ENCODE measurements at regions not wholly inside any gene's neighbourhood (a gene's known extent, or its start where the extent isn't known, plus 50 kb on each side); places are given as distances from the start of the nearest gene placed in this dataset.

DNA sequence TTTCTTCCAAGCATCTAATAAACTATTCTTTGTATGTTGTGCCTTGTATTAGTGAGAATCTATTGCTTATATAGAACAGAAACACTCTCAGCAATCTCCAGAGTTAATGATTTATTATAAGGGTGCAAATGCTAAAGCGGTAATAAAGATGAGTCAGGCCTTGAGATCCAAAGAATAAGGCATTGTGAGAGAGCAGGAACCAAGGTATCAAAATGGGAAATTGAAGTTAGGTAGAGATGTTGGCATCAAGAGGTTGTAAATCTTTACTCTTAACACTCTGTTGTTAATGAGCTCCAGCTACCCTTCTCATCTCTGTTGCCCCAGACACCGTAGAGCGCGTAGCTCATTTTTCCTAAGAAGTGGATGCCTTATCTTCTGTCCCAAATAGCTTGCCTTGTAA, 375.2 kb downstream of the ARL4A start:
- TF ChIP-seq, protein P1, sequence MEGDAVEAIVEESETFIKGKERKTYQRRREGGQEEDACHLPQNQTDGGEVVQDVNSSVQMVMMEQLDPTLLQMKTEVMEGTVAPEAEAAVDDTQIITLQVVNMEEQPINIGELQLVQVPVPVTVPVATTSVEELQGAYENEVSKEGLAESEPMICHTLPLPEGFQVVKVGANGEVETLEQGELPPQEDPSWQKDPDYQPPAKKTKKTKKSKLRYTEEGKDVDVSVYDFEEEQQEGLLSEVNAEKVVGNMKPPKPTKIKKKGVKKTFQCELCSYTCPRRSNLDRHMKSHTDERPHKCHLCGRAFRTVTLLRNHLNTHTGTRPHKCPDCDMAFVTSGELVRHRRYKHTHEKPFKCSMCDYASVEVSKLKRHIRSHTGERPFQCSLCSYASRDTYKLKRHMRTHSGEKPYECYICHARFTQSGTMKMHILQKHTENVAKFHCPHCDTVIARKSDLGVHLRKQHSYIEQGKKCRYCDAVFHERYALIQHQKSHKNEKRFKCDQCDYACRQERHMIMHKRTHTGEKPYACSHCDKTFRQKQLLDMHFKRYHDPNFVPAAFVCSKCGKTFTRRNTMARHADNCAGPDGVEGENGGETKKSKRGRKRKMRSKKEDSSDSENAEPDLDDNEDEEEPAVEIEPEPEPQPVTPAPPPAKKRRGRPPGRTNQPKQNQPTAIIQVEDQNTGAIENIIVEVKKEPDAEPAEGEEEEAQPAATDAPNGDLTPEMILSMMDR (IDR thresholded peaks at IDR 0.05) = no peak
- Mint-ChIP-seq H3K9me3 (ENCODE audit: insufficient read depth) (peaks cover 4% of the 10 kb centered on the region), H3K27ac (no peak overlapping the region), H3K27me3 (peaks cover 5% of the 10 kb centered on the region), H3K4me1 (peaks cover 14% of the 10 kb centered on the region), H3K4me3 (no peak overlapping the region)
- ATAC-seq (ENCODE audit: low read depth) (no peak), DNase-seq (no peak)
- no peak overlapping the region for H3K9ac ChIP-seq (ENCODE audit: low read length)
- H3K27me3 ChIP-seq (replicated peaks in 1 of 4; ENCODE audit: control extremely low read depth in 1 of 4, control insufficient read depth in 3 of 4, insufficient read depth in 4 of 4, low read length in 3 of 4) = no peaks in the 10 kb centered on the region
- no peaks in the 10 kb centered on the region for H3K79me2 ChIP-seq (ENCODE audit: control insufficient read depth, insufficient read depth, low read length)
- no peak overlapping the region for H2AFZ ChIP-seq (ENCODE audit: insufficient read depth, low read depth, low read length, poor library complexity, severe bottlenecking)
- no peak overlapping the region for H3K27ac ChIP-seq (ENCODE audit: low read length in 2 of 2)
- peaks cover 0 to 5% (median 0%) of the 10 kb centered on the region in 3 donors for H3K9me3 ChIP-seq (ENCODE audit: control extremely low read depth in 1 of 3, control insufficient read depth in 2 of 3, insufficient read depth in 1 of 3, low read length in 2 of 3)
- peaks cover 10 to 15% of the 10 kb centered on the region in 2 donors for H3K4me1 ChIP-seq (ENCODE audit: control insufficient read depth in 2 of 2, insufficient read depth in 2 of 2, low read length in 2 of 2)
- H3K4me3 ChIP-seq (ENCODE audit: control extremely low read depth in 1 of 5, extremely low read depth in 1 of 5, insufficient read depth in 1 of 5, low read depth in 2 of 5, low read length in 4 of 5) = no peak overlapping the region
- POLR2A ChIA-PET = no interaction called here
- intact Hi-C loops (cut with micrococcal nuclease) = no loop called here
- CTCF ChIA-PET = no interaction called here
- 96% methylated on average over 3 of the region's 4 CpGs for WGBS (ENCODE audit: insufficient coverage)
- no peak overlapping the region for H3K4me2 ChIP-seq (replicated peaks; ENCODE audit: low read depth, low read length, poor library complexity, severe bottlenecking)
- H4K20me1 ChIP-seq (ENCODE audit: control insufficient read depth, insufficient read depth, low read length, poor library complexity, severe bottlenecking) = no peaks in the 10 kb centered on the region
- H3K36me3 ChIP-seq (replicated peaks in 1 of 2; ENCODE audit: control extremely low read depth in 1 of 2, control insufficient read depth in 1 of 2, extremely low read depth in 1 of 2, insufficient read depth in 2 of 2, low read length in 1 of 2) = no peaks in the 10 kb centered on the region

DNA sequence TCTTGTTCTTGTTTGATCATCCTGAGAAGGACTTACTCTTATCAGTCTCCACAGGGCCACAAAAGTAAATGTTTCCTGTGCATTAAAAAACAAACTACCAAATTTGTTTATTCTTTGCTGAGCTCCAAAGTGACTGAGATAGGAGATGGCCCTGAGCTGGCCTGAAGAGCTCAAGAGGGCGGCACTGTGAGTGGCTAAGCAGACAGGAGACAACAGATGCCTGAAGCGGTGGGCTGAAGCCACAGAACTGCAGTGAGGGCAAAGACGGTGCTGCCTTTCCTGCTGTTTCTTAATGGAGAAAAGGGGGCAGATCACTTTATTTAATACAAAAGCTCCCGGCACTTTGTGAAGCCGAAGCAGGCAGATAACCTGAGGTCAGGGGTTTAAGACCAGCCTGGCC, 379.6 kb downstream of the ARL4A start:
- no peak overlapping the region for H2AFZ ChIP-seq (ENCODE audit: insufficient read depth, low read depth, low read length, poor library complexity, severe bottlenecking)
- no peaks in the 10 kb centered on the region for H3K36me3 ChIP-seq (replicated peaks in 1 of 2; ENCODE audit: control extremely low read depth in 1 of 2, control insufficient read depth in 1 of 2, extremely low read depth in 1 of 2, insufficient read depth in 2 of 2, low read length in 1 of 2)
- ATAC-seq (ENCODE audit: low read depth) (no peak), DNase-seq (no peak)
- POLR2A ChIA-PET = no interaction called here
- no peak overlapping the region for H3K9ac ChIP-seq (ENCODE audit: low read length)
- no peaks in the 10 kb centered on the region for H3K27me3 ChIP-seq (replicated peaks in 1 of 4; ENCODE audit: control extremely low read depth in 1 of 4, control insufficient read depth in 3 of 4, insufficient read depth in 4 of 4, low read length in 3 of 4)
- H3K27me3 Mint-ChIP-seq = peaks cover 6% of the 10 kb centered on the region
- no peaks in the 10 kb centered on the region for H3K79me2 ChIP-seq (ENCODE audit: control insufficient read depth, insufficient read depth, low read length)
- H3K9me3 ChIP-seq (ENCODE audit: control extremely low read depth in 1 of 3, control insufficient read depth in 2 of 3, insufficient read depth in 1 of 3, low read length in 2 of 3) = no peaks in the 10 kb centered on the region
- H4K20me1 ChIP-seq (ENCODE audit: control insufficient read depth, insufficient read depth, low read length, poor library complexity, severe bottlenecking) = no peaks in the 10 kb centered on the region
- no peaks in the 10 kb centered on the region for H3K9me3 Mint-ChIP-seq (ENCODE audit: insufficient read depth)
- H3K27ac Mint-ChIP-seq = no peak overlapping the region
- H3K4me3 ChIP-seq (ENCODE audit: control extremely low read depth in 1 of 5, extremely low read depth in 1 of 5, insufficient read depth in 1 of 5, low read depth in 2 of 5, low read length in 4 of 5) = no peak overlapping the region
- H3K4me2 ChIP-seq (replicated peaks; ENCODE audit: low read depth, low read length, poor library complexity, severe bottlenecking) = no peak overlapping the region
- TF ChIP-seq, protein P1 (IDR thresholded peaks at IDR 0.05) = no peak
- TF ChIP-seq EZH2 (IDR thresholded peaks at IDR 0.05; ENCODE audit: borderline replicate concordance, insufficient read depth, low read depth, low read length, poor library complexity, severe bottlenecking) = no peak
- no peak overlapping the region for H3K27ac ChIP-seq (ENCODE audit: low read length in 2 of 2)
- CTCF ChIA-PET = no interaction called here
- H3K4me1 ChIP-seq (ENCODE audit: control insufficient read depth in 2 of 2, insufficient read depth in 2 of 2, low read length in 2 of 2) = no peaks in the 10 kb centered on the region
- no peaks in the 10 kb centered on the region for H3K4me1 Mint-ChIP-seq
- intact Hi-C loops (cut with micrococcal nuclease) = no loop called here
- H3K4me3 Mint-ChIP-seq = no peak overlapping the region
- WGBS (ENCODE audit: insufficient coverage) = 100% methylated on average over 1 of the region's 5 CpGs
